ENCODE measurements at regions not wholly inside any gene's neighbourhood (a gene's known extent, or its start where the extent isn't known, plus 50 kb on each side); places are given as distances from the start of the nearest gene placed in this dataset.

GRCh38 chr21:38203229-38203628, 53.6 kb upstream of the KCNJ15 start:
- no peak for DNase-seq (ENCODE audit: low spot score)

GRCh38 chr21:38205940-38206339, 50.9 kb upstream of the KCNJ15 start:
- no peak for DNase-seq (ENCODE audit: low spot score)

- no peak for DNase-seq (ENCODE audit: low spot score)
Measured at GRCh38 chr21:38206646-38207045, 50.1 kb upstream of the KCNJ15 start.

Measured in AG08395 (cell line).